Glutamatergic neuron (in vitro differentiated cells): ENCODE measurements at regions not wholly inside any gene's neighbourhood (a gene's known extent, or its start where the extent isn't known, plus 50 kb on each side); places are given as distances from the start of the nearest gene placed in this dataset.
"Not testable (repeated sequence)": the region's sequence is repeated elsewhere in the genome, so short reads cannot be mapped to it uniquely, and the experiment has no call there.

ENCODE experiments used
- DNase-seq: peaks from one replicate; pipeline ENCODE4 v3.0.0; 2022
- H3K27ac Mint-ChIP-seq: one replicate; pipeline ENCODE4 v1.8.0; 2020; ENCODE audit warnings: mild to moderate bottlenecking, mixed read lengths, inconsistent platforms; ENCODE audit not compliant: unreplicated experiment
- H3K27me3 Mint-ChIP-seq: one replicate; pipeline ENCODE4 v1.8.0; 2020; ENCODE audit warnings: mild to moderate bottlenecking, moderate library complexity, mixed read lengths, inconsistent platforms; ENCODE audit not compliant: unreplicated experiment
- H3K36me3 Mint-ChIP-seq: one replicate; pipeline ENCODE4 v1.8.0; 2020; ENCODE audit warnings: mild to moderate bottlenecking, mixed read lengths, inconsistent platforms; ENCODE audit not compliant: unreplicated experiment
- H3K4me1 Mint-ChIP-seq: one replicate; pipeline ENCODE4 v1.8.0; 2020; ENCODE audit warnings: mild to moderate bottlenecking, low read depth, mixed read lengths, inconsistent platforms; ENCODE audit not compliant: unreplicated experiment
- H3K4me3 Mint-ChIP-seq: one replicate; pipeline ENCODE4 v1.8.0; 2020; ENCODE audit warnings: mild to moderate bottlenecking, mixed read lengths, inconsistent platforms; ENCODE audit not compliant: unreplicated experiment
- H3K9me3 Mint-ChIP-seq: one replicate; pipeline ENCODE4 v1.8.0; 2020; ENCODE audit warnings: mild to moderate bottlenecking, moderate library complexity, mixed read lengths, inconsistent platforms; ENCODE audit not compliant: unreplicated experiment
- CTCF ChIP-seq: fragments of 200-600 bp; sonication (generic); IDR thresholded peaks from one replicate; pipeline ENCODE4 v1.5.0; 2021; ENCODE audit not compliant: partially characterized antibody, unreplicated experiment

- H3K36me3 Mint-ChIP-seq: no peaks in the 10 kb centered on the region
- no peaks in the 10 kb centered on the region for H3K9me3 Mint-ChIP-seq
- TF ChIP-seq CTCF: no peak
- no peak overlapping the region for H3K27ac Mint-ChIP-seq
- H3K4me3 Mint-ChIP-seq: no peak overlapping the region
- DNase-seq: no peak
- H3K4me1 Mint-ChIP-seq: peaks cover 2% of the 10 kb centered on the region
- no peaks in the 10 kb centered on the region for H3K27me3 Mint-ChIP-seq
These were observed 325.9 kb upstream of the PRICKLE1 start for GRCh38 chr12:42915426-42915825.

- H3K36me3 Mint-ChIP-seq: no peaks in the 10 kb centered on the region
- no peaks in the 10 kb centered on the region for H3K9me3 Mint-ChIP-seq
- no peak overlapping the region for H3K27ac Mint-ChIP-seq
- H3K4me1 Mint-ChIP-seq: no peaks in the 10 kb centered on the region
- no peak overlapping the region for H3K4me3 Mint-ChIP-seq
- no peaks in the 10 kb centered on the region for H3K27me3 Mint-ChIP-seq
- no peak for TF ChIP-seq CTCF
- DNase-seq: no peak
These were observed 322.8 kb upstream of the PRICKLE1 start for GRCh38 chr12:42912367-42912766.

- peaks cover 5% of the 10 kb centered on the region for H3K36me3 Mint-ChIP-seq
- TF ChIP-seq CTCF: no peak
- no peak for DNase-seq
- H3K27me3 Mint-ChIP-seq: no peaks in the 10 kb centered on the region
- H3K4me1 Mint-ChIP-seq: no peaks in the 10 kb centered on the region
- no peak overlapping the region for H3K27ac Mint-ChIP-seq
- peaks cover 4% of the 10 kb centered on the region for H3K9me3 Mint-ChIP-seq
- H3K4me3 Mint-ChIP-seq: no peak overlapping the region
These were observed 321.1 kb upstream of the PRICKLE1 start for GRCh38 chr12:42910656-42911055.

GRCh38 chr12:42908712-42909111 is 319.2 kb upstream of the PRICKLE1 start:
- Mint-ChIP-seq H3K27ac (no peak overlapping the region), H3K4me3 (no peak overlapping the region), H3K36me3 (peaks cover 5% of the 10 kb centered on the region), H3K9me3 (peaks cover 4% of the 10 kb centered on the region), H3K27me3 (no peaks in the 10 kb centered on the region), H3K4me1 (no peaks in the 10 kb centered on the region)
- no peak for DNase-seq
- no peak for TF ChIP-seq CTCF

- not testable (repeated sequence) for H3K9me3 Mint-ChIP-seq, H3K27ac Mint-ChIP-seq, H3K4me3 Mint-ChIP-seq, H3K27me3 Mint-ChIP-seq, DNase-seq, H3K36me3 Mint-ChIP-seq, H3K4me1 Mint-ChIP-seq
These were observed 317.3 kb upstream of the PRICKLE1 start for GRCh38 chr12:42906801-42907200.

- Mint-ChIP-seq H3K36me3 (peaks cover 5% of the 10 kb centered on the region), H3K4me1 (no peaks in the 10 kb centered on the region), H3K27me3 (no peaks in the 10 kb centered on the region), H3K9me3 (peaks cover 4% of the 10 kb centered on the region), H3K27ac (no peak overlapping the region), H3K4me3 (no peak overlapping the region)
- TF ChIP-seq CTCF: no peak
- no peak for DNase-seq
These were observed 315.8 kb upstream of the PRICKLE1 start for GRCh38 chr12:42905419-42905705.
